H1 (cell line): ENCODE measurements at regions not wholly inside any gene's neighbourhood (a gene's known extent, or its start where the extent isn't known, plus 50 kb on each side); places are given as distances from the start of the nearest gene placed in this dataset.

ENCODE experiments used
- CTCF ChIA-PET: fragments of 300-600 bp; sonication (Branson Sonifier 250); formaldehyde crosslinking; loops from one replicate; lab custom pipeline; 2021; ENCODE audit not compliant: partially characterized antibody; lab: Charles Lee
- POLR2A ChIA-PET: fragments of 300-600 bp; sonication (Branson Sonifier 250); formaldehyde crosslinking; loops from one replicate; lab custom pipeline; 2021; ENCODE audit warnings: inconsistent platforms; ENCODE audit not compliant: partially characterized antibody; lab: Charles Lee
- DNase-seq, 2 experiments: peaks; one replicate each; pipeline versions ENCODE4 v3.0.0 to v3.0.0-alpha.2; 2010 to 2022; ENCODE audit warnings: low spot score in 2 of 2, low read depth in 1 of 2, mixed read lengths in 1 of 2
- FAIRE-seq: peaks from 2 replicates; lab custom pipeline; 2011; peaks lifted over from hg19 to GRCh38; lab: Jason Lieb, UNC
- H2AFZ ChIP-seq: 2 replicates; pipeline ENCODE4 v1.8.1; 2012; ENCODE audit warnings: low read length, inconsistent platforms
- H2AK5ac ChIP-seq: 2 replicates; pipeline ENCODE4 v1.6.1; 2013; ENCODE audit warnings: low read depth, low read length
- H2BK120ac ChIP-seq: replicated peaks from 2 replicates; pipeline ENCODE3; 2013; ENCODE audit warnings: low read depth, low read length, inconsistent platforms
- H2BK12ac ChIP-seq: 2 replicates; pipeline ENCODE4 v1.6.1; 2013; ENCODE audit warnings: low read depth, low read length
- H2BK15ac ChIP-seq: 2 replicates; pipeline ENCODE4 v1.6.1; 2013; ENCODE audit warnings: low read length
- H2BK20ac ChIP-seq: 2 replicates; pipeline ENCODE4 v1.6.1; 2013; ENCODE audit warnings: low read length
- H2BK5ac ChIP-seq: 2 replicates; pipeline ENCODE4 v1.6.1; 2013; ENCODE audit warnings: low read depth, low read length
- H3K14ac ChIP-seq: 2 replicates; pipeline ENCODE4 v1.6.1; 2013; ENCODE audit warnings: inconsistent platforms; ENCODE audit not compliant: insufficient read length
- H3K18ac ChIP-seq: 2 replicates; pipeline ENCODE4 v1.6.1; 2013; ENCODE audit warnings: low read length; ENCODE audit errors: extremely low read depth
- H3K23ac ChIP-seq: 2 replicates; pipeline ENCODE4 v1.6.1; 2013; ENCODE audit warnings: inconsistent platforms; ENCODE audit not compliant: insufficient read length
- H3K23me2 ChIP-seq: 2 replicates; pipeline ENCODE4 v1.6.1; 2013; ENCODE audit warnings: low read depth, low read length
- H3K27ac ChIP-seq: 2 replicates; pipeline ENCODE4 v1.6.1; 2011; ENCODE audit warnings: low read depth, low read length, inconsistent platforms
- H3K27me3 ChIP-seq, 4 experiments: replicated peaks in 1 of 4; 1 replicate in 1 of 4; 2 replicates in 3 of 4; pipeline versions ENCODE4 v1.6.1 to v1.8.1; 2011 to 2013; ENCODE audit warnings: low read length in 3 of 4, mild to moderate bottlenecking in 3 of 4, inconsistent platforms in 2 of 4, mixed read lengths in 2 of 4, moderate library complexity in 1 of 4; ENCODE audit not compliant: control insufficient read depth in 3 of 4, insufficient read depth in 3 of 4; ENCODE audit errors: extremely low read depth in 1 of 4
- H3K36me3 ChIP-seq, 4 experiments: 2 replicates each; pipeline versions ENCODE4 v1.6.1 to v1.8.1; 2011 to 2013; ENCODE audit warnings: mild to moderate bottlenecking in 4 of 4, low read length in 3 of 4, moderate library complexity in 2 of 4, control low read depth in 1 of 4, inconsistent platforms in 1 of 4; ENCODE audit not compliant: insufficient read depth in 4 of 4, control insufficient read depth in 2 of 4
- H3K4ac ChIP-seq: replicated peaks from 2 replicates; pipeline ENCODE3; 2013; ENCODE audit warnings: low read length, low read depth, mixed read lengths, inconsistent platforms; ENCODE audit not compliant: insufficient read length
- H3K4me1 ChIP-seq, 4 experiments: replicated peaks in 1 of 4; 1 replicate in 1 of 4; 2 replicates in 3 of 4; pipeline versions ENCODE4 v1.6.1 to v1.8.1; 2011 to 2013; ENCODE audit warnings: low read length in 3 of 4, inconsistent platforms in 2 of 4, mixed read lengths in 1 of 4; ENCODE audit not compliant: insufficient read depth in 4 of 4, control insufficient read depth in 3 of 4
- H3K4me2 ChIP-seq, 2 experiments: 2 replicates each; pipeline versions ENCODE4 v1.6.1 to v1.8.1; 2011 to 2013; ENCODE audit warnings: low read depth in 2 of 2, low read length in 2 of 2, control low read depth in 1 of 2, inconsistent platforms in 1 of 2, mild to moderate bottlenecking in 1 of 2; ENCODE audit not compliant: insufficient read depth in 1 of 2
- H3K4me3 ChIP-seq, 4 experiments: fragments of 200-600, 300-600 bp in 1 of 4; sonication (generic), shearing (Covaris generic), sonication (Bioruptor Twin) in 1 of 4; 2 replicates each; pipeline versions ENCODE4 v1.5.1 to v1.8.1; 2011 to 2016; ENCODE audit warnings: low read length in 4 of 4, low read depth in 3 of 4, control low read depth in 2 of 4, inconsistent platforms in 2 of 4, mild to moderate bottlenecking in 2 of 4, mixed read lengths in 1 of 4, moderate library complexity in 1 of 4; ENCODE audit not compliant: insufficient read depth in 2 of 4; ENCODE audit errors: extremely low read depth in 1 of 4
- H3K56ac ChIP-seq: replicated peaks from 2 replicates; pipeline ENCODE3; 2013; ENCODE audit warnings: low read depth, mild to moderate bottlenecking, mixed read lengths, low read length, inconsistent platforms; ENCODE audit not compliant: insufficient read length
- H3K79me1 ChIP-seq: 2 replicates; pipeline ENCODE4 v1.6.1; 2013; ENCODE audit warnings: low read depth, low read length, control low read depth
- H3K79me2 ChIP-seq, 2 experiments: 2 replicates each; pipeline versions ENCODE4 v1.6.1 to v1.8.1; 2012 to 2013; ENCODE audit warnings: low read length in 2 of 2, mild to moderate bottlenecking in 2 of 2, inconsistent platforms in 1 of 2; ENCODE audit not compliant: insufficient read depth in 2 of 2, control insufficient read depth in 1 of 2
- H3K9ac ChIP-seq, 4 experiments: replicated peaks in 1 of 4; 1 replicate in 1 of 4; 2 replicates in 3 of 4; pipeline versions ENCODE4 v1.6.1 to v1.8.1; 2011 to 2013; ENCODE audit warnings: low read depth in 3 of 4, low read length in 3 of 4, control low read depth in 2 of 4, mild to moderate bottlenecking in 2 of 4, moderate library complexity in 2 of 4, inconsistent platforms in 1 of 4; ENCODE audit errors: extremely low read depth in 1 of 4
- H3K9me3 ChIP-seq, 2 experiments: 2 replicates each; pipeline versions ENCODE4 v1.6.1 to v1.8.1; 2012 to 2013; ENCODE audit warnings: mild to moderate bottlenecking in 2 of 2, moderate library complexity in 2 of 2, control low read depth in 1 of 2, inconsistent platforms in 1 of 2, low read depth in 1 of 2, low read length in 1 of 2, mixed read lengths in 1 of 2; ENCODE audit not compliant: insufficient read depth in 2 of 2
- H4K20me1 ChIP-seq, 2 experiments: replicated peaks in 1 of 2; 2 replicates each; pipeline versions ENCODE3 to v1.8.1; 2011 to 2013; ENCODE audit warnings: inconsistent platforms in 2 of 2, low read length in 2 of 2, mild to moderate bottlenecking in 1 of 2; ENCODE audit not compliant: insufficient read depth in 2 of 2, control insufficient read depth in 1 of 2
- H4K5ac ChIP-seq: 2 replicates; pipeline ENCODE4 v1.6.1; 2013; ENCODE audit warnings: low read length, low read depth, mixed read lengths, inconsistent platforms; ENCODE audit not compliant: insufficient read length
- H4K8ac ChIP-seq: 2 replicates; pipeline ENCODE4 v1.8.0; 2013; ENCODE audit warnings: mild to moderate bottlenecking, moderate library complexity, low read length, inconsistent platforms; ENCODE audit not compliant: insufficient read depth; ENCODE audit errors: extremely low read depth
- H4K91ac ChIP-seq: replicated peaks from 2 replicates; pipeline ENCODE3; 2013; ENCODE audit warnings: low read length, mixed read lengths, inconsistent platforms; ENCODE audit not compliant: insufficient read length
- ASH2L ChIP-seq: fragments of 200-600, 300-600 bp; sonication (generic); IDR thresholded peaks from one replicate; pipeline ENCODE4 v1.7.1; 2017; ENCODE audit warnings: low read length
- BACH1 ChIP-seq: IDR thresholded peaks from 2 replicates; pipeline ENCODE4 v1.6.1; 2012; ENCODE audit warnings: low read length, improper control_type of control experiment
- CHD1 ChIP-seq: IDR thresholded peaks from 2 replicates; pipeline ENCODE4 v1.6.1; 2012; ENCODE audit warnings: low read depth, low read length, improper control_type of control experiment
- CHD2 ChIP-seq: IDR thresholded peaks from 2 replicates; pipeline ENCODE4 v1.6.1; 2012; ENCODE audit warnings: low read length, improper control_type of control experiment
- FOSL1 ChIP-seq: IDR thresholded peaks from 2 replicates; pipeline ENCODE4 v1.6.1; 2011; ENCODE audit warnings: mild to moderate bottlenecking, low read depth, low read length, moderate library complexity; ENCODE audit not compliant: insufficient read depth
- GTF2F1 ChIP-seq: IDR thresholded peaks from 2 replicates; pipeline ENCODE4 v1.6.1; 2012; ENCODE audit warnings: low read depth, low read length, improper control_type of control experiment, borderline replicate concordance
- KDM1A ChIP-seq: fragments of 200-600, 300-600 bp; sonication (generic); IDR thresholded peaks from 2 replicates; pipeline ENCODE4 v1.7.1; 2016; ENCODE audit warnings: mild to moderate bottlenecking, low read length, borderline replicate concordance
- SRF ChIP-seq: IDR thresholded peaks from 2 replicates; pipeline ENCODE4 v1.6.1; 2011; ENCODE audit warnings: mild to moderate bottlenecking, low read depth, low read length, moderate library complexity
- TAF1 ChIP-seq: IDR thresholded peaks from 2 replicates; pipeline ENCODE4 v1.6.1; 2011; ENCODE audit warnings: mild to moderate bottlenecking, low read depth, low read length
- TAF7 ChIP-seq: optimal IDR thresholded peaks from 2 replicates; pipeline ENCODE3; 2011; ENCODE audit warnings: low read depth, mild to moderate bottlenecking, inconsistent platforms, low read length, moderate library complexity, borderline replicate concordance
- TEAD4 ChIP-seq: IDR thresholded peaks from 2 replicates; pipeline ENCODE4 v1.6.1; 2012; ENCODE audit warnings: low read depth, low read length, inconsistent platforms, mixed read lengths
- ZNF274 ChIP-seq: IDR thresholded peaks from 2 replicates; pipeline ENCODE4 v1.7.0; 2012; ENCODE audit warnings: low read length, borderline replicate concordance; ENCODE audit errors: extremely low read depth
- WGBS, 2 experiments: shearing (Covaris generic) in 1 of 2; methylation state at CpG; one replicate each; pipeline versions ENCODE4 v1.1.6 to v1.1.7; 2013 to 2015; ENCODE audit warnings: low lambda C conversion rate in 2 of 2, mixed read lengths in 2 of 2, inconsistent platforms in 1 of 2, low coverage in 1 of 2, missing lambda C conversion rate in 1 of 2; ENCODE audit not compliant: insufficient replicate concordance in 2 of 2, insufficient coverage in 1 of 2, insufficient read length in 1 of 2; ENCODE audit errors: extremely low coverage in 1 of 2, missing lambda C conversion rate in 1 of 2; 5-methylcytosine and 5-hydroxymethylcytosine counted together

- DNase-seq, result peak in 1 of 2 experiments; percentile 31
- CTCF ChIA-PET, result interaction anchor here (0.6 to 1.8 kb wide), 4 partner anchors 8 to 326 kb away, joined by 3 to 5 read pairs (median 4); no protein-coding TSS in a partner anchor
Measured at GRCh38 chr16:49011901-49012300, 269.7 kb downstream of the CBLN1 start.

More at GRCh38 chr16:49011901-49012300, 269.7 kb downstream of the CBLN1 start:
- H3K27me3 ChIP-seq, result peaks cover 0 to 2% (median 0%) of the 10 kb centered on the region in 4 experiments; a peak in 1 of 7 replicates
- no peaks in the 10 kb centered on the region for H3K79me2 ChIP-seq
- H2BK20ac ChIP-seq, result no peak overlapping the region
- H3K36me3 ChIP-seq, result no peaks in the 10 kb centered on the region
- H3K9ac ChIP-seq, result no peak overlapping the region
- no peaks in the 10 kb centered on the region for H3K79me1 ChIP-seq
- H2BK12ac ChIP-seq, result no peak overlapping the region; the same call in 1 of the 2 replicates
- peaks cover 7% of the 10 kb centered on the region; the same call in 1 of the 2 replicates for H3K23me2 ChIP-seq
- 87% methylated on average over 2 of the region's 2 CpGs; no CpG with 5 or more reads in 1 of the 2 experiments for WGBS, 2 experiments
- no peak overlapping the region for H3K27ac ChIP-seq
- no peak overlapping the region for H2AFZ ChIP-seq
- no peak for TF ChIP-seq SRF
- TF ChIP-seq TEAD4, result peak; percentile 55; the same call in 1 of the 2 replicates
- TF ChIP-seq CHD2, result no peak
- TF ChIP-seq TAF1, result no peak
- no peak for TF ChIP-seq KDM1A
- TF ChIP-seq ZNF274, result no peak
- TF ChIP-seq BACH1, result no peak
- peak; percentile 22 for TF ChIP-seq ASH2L
- TF ChIP-seq TAF7, result no peak
- no peak for TF ChIP-seq GTF2F1
- no peak for TF ChIP-seq CHD1
- no peak for TF ChIP-seq FOSL1
- no peak overlapping the region for H2AK5ac ChIP-seq
- H2BK5ac ChIP-seq, result no peak overlapping the region
- no peak for FAIRE-seq
- no peak overlapping the region for H4K91ac ChIP-seq
- H4K8ac ChIP-seq, result no peak overlapping the region
- peak overlapping the region; percentile 4; the same call in 1 of the 2 replicates for H3K18ac ChIP-seq
- H3K4me1 ChIP-seq, result peaks cover 0 to 12% (median 4%) of the 10 kb centered on the region in 4 experiments; a peak in 3 of 7 replicates
- no peak overlapping the region for H3K4me3 ChIP-seq
- POLR2A ChIA-PET, result interaction anchor here (0.6 kb wide), 1 partner anchor 30 kb away, joined by 3 read pairs; no protein-coding TSS in a partner anchor
- no peaks in the 10 kb centered on the region for H3K9me3 ChIP-seq
- no peak overlapping the region for H2BK15ac ChIP-seq
- no peak overlapping the region for H3K56ac ChIP-seq
- no peak overlapping the region for H3K14ac ChIP-seq
- H3K4ac ChIP-seq, result no peak overlapping the region
- H4K20me1 ChIP-seq, result peaks cover 0 to 6% of the 10 kb centered on the region in 2 experiments
- no peak overlapping the region for H4K5ac ChIP-seq
- no peak overlapping the region for H3K23ac ChIP-seq
- no peak overlapping the region for H3K4me2 ChIP-seq
- H2BK120ac ChIP-seq, result no peak overlapping the region
